GM12878 (cell line): ENCODE measurements at regions not wholly inside any gene's neighbourhood (a gene's known extent, or its start where the extent isn't known, plus 50 kb on each side); places are given as distances from the start of the nearest gene placed in this dataset.

ENCODE experiments used
- ATAC-seq: fragments of 200-7000 bp; cut with Tn5 transposase; 3 replicates; pipeline ENCODE4 v1.9.1; 2020; ENCODE audit warnings: mild to moderate bottlenecking, moderate library complexity
- BruUV-seq: library from RNA; stranded (reverse); fragments of 400-500 nt; replicated peaks from 2 replicates; lab custom pipeline; 2021; lab: Mats Ljungman, UMichigan
- CTCF ChIA-PET: fragments of 300-600 bp; sonication (Branson Sonifier 250); formaldehyde crosslinking; extraction: SDS; loops from one replicate; lab custom pipeline; 2021; ENCODE audit warnings: inconsistent platforms; lab: Yijun Ruan, JAX
- POLR2A ChIA-PET: fragments of 350-600 bp; formaldehyde crosslinking; extraction: SDS; loops from one replicate; lab custom pipeline; 2021; ENCODE audit warnings: inconsistent platforms; lab: Charles Lee
- RAD21 ChIA-PET: fragments of 300-600 bp; sonication (Branson Sonifier 250); formaldehyde crosslinking; loops from one replicate; lab custom pipeline; 2023; ENCODE audit warnings: antibody characterized with exemption; ENCODE audit not compliant: unreplicated experiment; lab: Charles Lee
- SMC1A ChIA-PET: fragments of 300-600 bp; sonication (Branson Sonifier 250); formaldehyde crosslinking; loops from one replicate; lab custom pipeline; 2023; ENCODE audit not compliant: unreplicated experiment, uncharacterized antibody; lab: Charles Lee
- DNase-seq: peaks from one replicate; pipeline ENCODE4 v3.0.0-alpha.2; 2011; ENCODE audit warnings: low read depth, low spot score
- FAIRE-seq: peaks from 3 replicates; lab custom pipeline; 2011; peaks lifted over from hg19 to GRCh38; lab: Jason Lieb, UNC
- H2AFZ ChIP-seq: 2 replicates; pipeline ENCODE4 v1.6.0; 2011; ENCODE audit warnings: low read depth, low read length, control low read depth; ENCODE audit not compliant: control insufficient read depth
- H3K27ac ChIP-seq: 2 replicates; pipeline ENCODE4 v1.5.1; 2011; ENCODE audit warnings: control low read depth; ENCODE audit not compliant: control insufficient read depth, insufficient read depth
- H3K27me3 ChIP-seq, 2 experiments: replicated peaks in 1 of 2; 2 replicates each; pipeline versions ENCODE4 v1.6.0 to v1.6.1; 2011; ENCODE audit warnings: low read length in 1 of 2; ENCODE audit not compliant: control insufficient read depth in 2 of 2, insufficient read depth in 2 of 2
- H3K36me3 ChIP-seq, 2 experiments: 2 replicates each; pipeline ENCODE4 v1.5.1; 2011; ENCODE audit warnings: low read length in 1 of 2; ENCODE audit not compliant: control insufficient read depth in 2 of 2, insufficient read depth in 2 of 2
- H3K4me1 ChIP-seq: 2 replicates; pipeline ENCODE4 v1.6.1; 2011; ENCODE audit warnings: mild to moderate bottlenecking, low read length, moderate library complexity, mixed read lengths; ENCODE audit not compliant: control insufficient read depth, insufficient read depth
- H3K4me2 ChIP-seq: 2 replicates; pipeline ENCODE4 v1.6.0; 2011; ENCODE audit warnings: control low read depth; ENCODE audit not compliant: control insufficient read depth, insufficient read depth
- H3K4me3 ChIP-seq: fragments of 200-600 bp; sonication (generic); 2 replicates; pipeline ENCODE4 v1.5.1; 2016
- H3K79me2 ChIP-seq: 2 replicates; pipeline ENCODE4 v1.6.0; 2011; ENCODE audit warnings: low read length; ENCODE audit not compliant: control insufficient read depth, insufficient read depth
- H3K9ac ChIP-seq: 2 replicates; pipeline ENCODE4 v1.8.0; 2011; ENCODE audit warnings: low read length, control low read depth, mixed read lengths; ENCODE audit not compliant: control insufficient read depth, insufficient read depth
- H3K9me3 ChIP-seq: replicated peaks from 3 replicates; pipeline ENCODE4 v1.5.1; 2011; ENCODE audit warnings: mild to moderate bottlenecking, low read length; ENCODE audit not compliant: control insufficient read depth, insufficient read depth
- H4K20me1 ChIP-seq: 2 replicates; pipeline ENCODE4 v1.6.0; 2011; ENCODE audit not compliant: control insufficient read depth, insufficient read depth
- BRCA1 ChIP-seq: IDR thresholded peaks from 2 replicates; pipeline ENCODE4 v1.6.1; 2011; ENCODE audit warnings: low read depth, low read length, improper control_type of control experiment
- ELK1 ChIP-seq: IDR thresholded peaks from 2 replicates; pipeline ENCODE4 v1.6.1; 2012; ENCODE audit warnings: low read depth, low read length, improper control_type of control experiment
- EP300 ChIP-seq, 2 experiments: fragments of 150-350 bp in 1 of 2; IDR thresholded peaks; 2 replicates each; pipeline ENCODE4 v1.6.1; 2011 to 2012; ENCODE audit warnings: low read depth in 2 of 2, low read length in 2 of 2, borderline replicate concordance in 1 of 2, improper control_type of control experiment in 1 of 2, inconsistent platforms in 1 of 2; ENCODE audit not compliant: control insufficient read depth in 1 of 2
- HSF1 ChIP-seq: fragments of 150-350 bp; IDR thresholded peaks from 2 replicates; pipeline ENCODE4 v1.6.1; 2014; ENCODE audit warnings: mild to moderate bottlenecking, low read depth, low read length
- MEF2B ChIP-seq: fragments of 450-650 bp; IDR thresholded peaks from 2 replicates; pipeline ENCODE4 v1.6.1; 2018; ENCODE audit warnings: mild to moderate bottlenecking, moderate library complexity; ENCODE audit not compliant: partially characterized antibody, poor library complexity, severe bottlenecking
- RB1 ChIP-seq: fragments of 450-650 bp; formaldehyde crosslinking; IDR thresholded peaks from 2 replicates; pipeline ENCODE4 v1.6.1; 2017; ENCODE audit warnings: mild to moderate bottlenecking, borderline replicate concordance
- RELA ChIP-seq: fragments of 450-650 bp; IDR thresholded peaks from 2 replicates; pipeline ENCODE4 v1.8.0; 2014; ENCODE audit warnings: borderline replicate concordance; ENCODE audit not compliant: partially characterized antibody
- SREBF2 ChIP-seq: IDR thresholded peaks from 2 replicates; pipeline ENCODE4 v1.6.1; 2012; ENCODE audit warnings: mild to moderate bottlenecking, low read length
- ZNF274 ChIP-seq: IDR thresholded peaks from one replicate; pipeline ENCODE4 v1.8.0; 2011; ENCODE audit not compliant: insufficient read length, insufficient read depth
- ZZZ3 ChIP-seq: IDR thresholded peaks from 2 replicates; pipeline ENCODE4 v1.6.1; 2011; ENCODE audit warnings: low read depth; ENCODE audit not compliant: control insufficient read depth, insufficient read length
- WGBS: methylation state at CpG from one replicate; pipeline ENCODE4 v1.1.6; 2016; ENCODE audit warnings: low lambda C conversion rate; ENCODE audit not compliant: insufficient replicate concordance, insufficient coverage; ENCODE audit errors: missing lambda C conversion rate; 5-methylcytosine and 5-hydroxymethylcytosine counted together
- in situ Hi-C: fragments of 300-500 bp; cut with MboI; formaldehyde crosslinking; loops from 9 replicates; pipeline ENCODE4 v1.14.3; 2018; ENCODE audit warnings: mixed read lengths
- intact Hi-C: fragments of 100-400 bp; cut with micrococcal nuclease; formaldehyde crosslinking; loops from one replicate; pipeline ENCODE4 v1.14.2; 2022; ENCODE audit not compliant: unreplicated experiment

- H3K4me1 ChIP-seq, result no peaks in the 10 kb centered on the region
- POLR2A ChIA-PET, result no interaction called here
- H3K36me3 ChIP-seq, result no peaks in the 10 kb centered on the region
- FAIRE-seq (no peak), ATAC-seq (no peak), DNase-seq (no peak)
- BruUV-seq, result no TSS peak
- CTCF ChIA-PET, result interaction anchor here (1.0 to 1.1 kb wide), 2 partner anchors 281 to 588 kb away, joined by 3 read pairs; no protein-coding TSS in a partner anchor
- no peaks in the 10 kb centered on the region for H3K27me3 ChIP-seq
- in situ Hi-C loops (loop anchor here (25.0 kb wide), 1 partner anchor 491 kb away; no protein-coding TSS in a partner anchor), intact Hi-C loops (no loop called here)
- no peak overlapping the region for H3K4me2 ChIP-seq
- WGBS, result 33% methylated on average over 6 of the region's 6 CpGs
- H3K27ac ChIP-seq, result no peak overlapping the region
- TF ChIP-seq SREBF2 (no peak), HSF1 (no peak), ZZZ3 (no peak), RELA (no peak), EP300 (IDR thresholded peaks at IDR 0.05; ENCODE audit: borderline replicate concordance in 1 of 2, control insufficient read depth in 1 of 2, low read depth in 2 of 2, low read length in 2 of 2) (no peak), MEF2B (no peak), ELK1 (no peak), BRCA1 (no peak), RB1 (no peak), ZNF274 (no peak)
- SMC1A ChIA-PET, result interaction anchor here (1.5 kb wide), 1 partner anchor 13 kb away, joined by 4 read pairs; no protein-coding TSS in a partner anchor
- H2AFZ ChIP-seq, result no peak overlapping the region
- H3K9ac ChIP-seq, result no peak overlapping the region
- RAD21 ChIA-PET, result no interaction called here
- no peaks in the 10 kb centered on the region for H3K9me3 ChIP-seq
- no peak overlapping the region for H3K4me3 ChIP-seq
- H4K20me1 ChIP-seq, result no peaks in the 10 kb centered on the region
- no peaks in the 10 kb centered on the region for H3K79me2 ChIP-seq
Measured at GRCh38 chr18:8978394-8978793, 124.1 kb upstream of the NDUFV2 start.
